ENCODE measurements at regions not wholly inside any gene's neighbourhood (a gene's known extent, or its start where the extent isn't known, plus 50 kb on each side); places are given as distances from the start of the nearest gene placed in this dataset.

GRCh38 chr9:88782931-88783710 is 208.1 kb upstream of the S1PR3 start:
- 79% methylated on average over 10 of the region's 10 CpGs for WGBS
- peaks cover 0 to 4% (median 0%) of the 10 kb centered on the region in 4 donors for H3K4me1 ChIP-seq (ENCODE audit: control insufficient read depth in 4 of 4, insufficient read depth in 4 of 4, low read length in 3 of 4)
- no peak overlapping the region for H3K4me3 ChIP-seq (ENCODE audit: low read depth in 1 of 3, low read length in 3 of 3)

GRCh38 chr9:88783711-88784083 is 207.6 kb upstream of the S1PR3 start:
- H3K27me3 ChIP-seq (ENCODE audit: control insufficient read depth in 4 of 4, insufficient read depth in 4 of 4, low read length in 3 of 4), result peaks cover 0 to 7% (median 0%) of the 10 kb centered on the region in 4 donors
- TF ChIP-seq HNF4G (IDR thresholded peaks at IDR 0.05) (no peak), ZBTB33 (IDR thresholded peaks at IDR 0.05) (no peak), SP1 (IDR thresholded peaks at IDR 0.05) (no peak), NR2F2 (IDR thresholded peaks at IDR 0.05) (no peak), RAD21 (IDR thresholded peaks at IDR 0.05) (no peak), TAF1 (conservative IDR thresholded peaks at IDR 0.05) (no peak), YY1 (IDR thresholded peaks at IDR 0.05) (no peak), CTCF (IDR thresholded peaks at IDR 0.05; ENCODE audit: low read depth, low read length, missing input control) (no peak), RXRA (IDR thresholded peaks at IDR 0.05) (no peak), EGR1 (IDR thresholded peaks at IDR 0.05; ENCODE audit: low read depth in 2 of 2) (no peak), REST (IDR thresholded peaks at IDR 0.05) (no peak), MAX (IDR thresholded peaks at IDR 0.05) (no peak), ATF3 (IDR thresholded peaks at IDR 0.05) (no peak), JUND (IDR thresholded peaks at IDR 0.05) (no peak), FOXA1 (IDR thresholded peaks at IDR 0.05) (no peak), HNF4A (conservative IDR thresholded peaks at IDR 0.05) (no peak), FOXA2 (IDR thresholded peaks at IDR 0.05) (no peak), GABPA (IDR thresholded peaks at IDR 0.05 in 1 of 2, conservative IDR thresholded peaks at IDR 0.05 in 1 of 2) (no peak)
- no peak for DNase-seq (ENCODE audit: low spot score)
- no peak overlapping the region for H3K27ac ChIP-seq (ENCODE audit: low read depth in 1 of 2, low read length in 2 of 2)
- no peaks in the 10 kb centered on the region for H3K9me3 ChIP-seq (ENCODE audit: control insufficient read depth in 4 of 4, low read length in 3 of 4)
- no peak overlapping the region for H3K9ac ChIP-seq (ENCODE audit: low read depth in 1 of 2, low read length in 2 of 2)
- no peaks in the 10 kb centered on the region for H3K4me1 ChIP-seq (ENCODE audit: control insufficient read depth in 4 of 4, insufficient read depth in 4 of 4, low read length in 3 of 4)
- H3K36me3 ChIP-seq (ENCODE audit: control insufficient read depth in 4 of 4, insufficient read depth in 3 of 4, low read depth in 1 of 4, low read length in 3 of 4), result no peaks in the 10 kb centered on the region
- 64% methylated on average over 4 of the region's 4 CpGs for WGBS
- no peak overlapping the region for H3K4me3 ChIP-seq (ENCODE audit: low read depth in 1 of 3, low read length in 3 of 3)

More at GRCh38 chr9:88782931-88783710, 208.1 kb upstream of the S1PR3 start:
- peaks cover 0 to 7% (median 0%) of the 10 kb centered on the region in 4 donors for H3K27me3 ChIP-seq (ENCODE audit: control insufficient read depth in 4 of 4, insufficient read depth in 4 of 4, low read length in 3 of 4)
- no peak for DNase-seq (ENCODE audit: low spot score)
- TF ChIP-seq YY1 (IDR thresholded peaks at IDR 0.05), result no peak
- no peak for TF ChIP-seq GABPA (IDR thresholded peaks at IDR 0.05 in 1 of 2, conservative IDR thresholded peaks at IDR 0.05 in 1 of 2)
- no peak for TF ChIP-seq HNF4G (IDR thresholded peaks at IDR 0.05)
- TF ChIP-seq FOXA1 (IDR thresholded peaks at IDR 0.05), result no peak
- TF ChIP-seq RXRA (IDR thresholded peaks at IDR 0.05), result no peak
- H3K36me3 ChIP-seq (ENCODE audit: control insufficient read depth in 4 of 4, insufficient read depth in 3 of 4, low read depth in 1 of 4, low read length in 3 of 4), result no peaks in the 10 kb centered on the region
- H3K9ac ChIP-seq (ENCODE audit: low read depth in 1 of 2, low read length in 2 of 2), result no peak overlapping the region
- no peaks in the 10 kb centered on the region for H3K9me3 ChIP-seq (ENCODE audit: control insufficient read depth in 4 of 4, low read length in 3 of 4)
- no peak overlapping the region for H3K27ac ChIP-seq (ENCODE audit: low read depth in 1 of 2, low read length in 2 of 2)

Measured in liver (tissue), 8 donors.